Lower lobe of right lung (tissue), 2 donors: ENCODE measurements at regions not wholly inside any gene's neighbourhood (a gene's known extent, or its start where the extent isn't known, plus 50 kb on each side); places are given as distances from the start of the nearest gene placed in this dataset.

Experiments used
- ATAC-seq, 2 donors: fragments of 200-7000 bp; cut with Tn5 transposase; one replicate each; pipeline ENCODE4 v1.9.1; 2020 to 2022; ENCODE audit warnings: mild to moderate bottlenecking in 2 of 2, moderate library complexity in 2 of 2
- DNase-seq: peaks from one replicate; pipeline ENCODE4 v3.0.0-alpha.2; 2020
- H3K27ac ChIP-seq: fragments of 200-600 bp; one replicate; pipeline ENCODE4 v1.8.0; 2022
- H3K27me3 ChIP-seq: fragments of 200-600 bp; one replicate; pipeline ENCODE4 v1.8.0; 2022; ENCODE audit warnings: low read depth
- H3K36me3 ChIP-seq: fragments of 200-600 bp; one replicate; pipeline ENCODE4 v1.8.0; 2022; ENCODE audit warnings: mild to moderate bottlenecking
- H3K4me1 ChIP-seq: fragments of 200-600 bp; one replicate; pipeline ENCODE4 v1.8.0; 2022
- H3K4me3 ChIP-seq: fragments of 200-600 bp; one replicate; pipeline ENCODE4 v1.8.0; 2022; ENCODE audit warnings: mild to moderate bottlenecking
- H3K9me3 ChIP-seq: fragments of 200-600 bp; one replicate; pipeline ENCODE4 v1.8.0; 2022
- intact Hi-C: fragments of 100-400 bp; cut with DNase I; formaldehyde crosslinking; loops from one replicate; pipeline ENCODE4 v1.11.0; 2022
- TF ChIP-seq, protein P1 (sequence below): fragments of 200-600 bp; IDR thresholded peaks from one replicate; pipeline ENCODE4 v1.8.0; 2022; ENCODE audit warnings: antibody characterized with exemption, mild to moderate bottlenecking
- donor health status: DM: no; HTN: yes; CAD: no; lungs with severe emphysema.

DNA sequence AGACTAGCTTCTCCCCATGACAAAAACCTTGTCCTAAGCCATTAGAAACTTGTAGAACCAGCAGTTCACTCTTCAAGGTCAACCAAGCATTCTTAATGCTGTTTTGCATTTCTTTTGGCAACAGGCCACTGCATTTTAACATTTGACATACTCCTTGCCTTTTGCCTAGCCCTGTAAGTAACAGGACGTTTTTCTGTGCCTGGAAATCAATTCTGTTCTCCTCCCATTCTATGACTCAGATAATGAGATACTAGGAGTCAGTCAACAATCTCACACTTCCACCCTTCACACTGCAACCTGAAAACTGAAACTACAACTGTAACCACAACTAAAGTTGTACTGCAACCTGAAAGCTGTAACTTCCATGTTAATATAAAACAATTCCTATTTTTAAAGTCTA lies 268.7 kb downstream of the MZT1 start:
- H3K9me3 ChIP-seq = no peaks in the 10 kb centered on the region
- no peaks in the 10 kb centered on the region for H3K36me3 ChIP-seq
- no peak for ATAC-seq
- no peak overlapping the region for H3K27ac ChIP-seq
- no peaks in the 10 kb centered on the region for H3K4me1 ChIP-seq
- TF ChIP-seq, protein P1, sequence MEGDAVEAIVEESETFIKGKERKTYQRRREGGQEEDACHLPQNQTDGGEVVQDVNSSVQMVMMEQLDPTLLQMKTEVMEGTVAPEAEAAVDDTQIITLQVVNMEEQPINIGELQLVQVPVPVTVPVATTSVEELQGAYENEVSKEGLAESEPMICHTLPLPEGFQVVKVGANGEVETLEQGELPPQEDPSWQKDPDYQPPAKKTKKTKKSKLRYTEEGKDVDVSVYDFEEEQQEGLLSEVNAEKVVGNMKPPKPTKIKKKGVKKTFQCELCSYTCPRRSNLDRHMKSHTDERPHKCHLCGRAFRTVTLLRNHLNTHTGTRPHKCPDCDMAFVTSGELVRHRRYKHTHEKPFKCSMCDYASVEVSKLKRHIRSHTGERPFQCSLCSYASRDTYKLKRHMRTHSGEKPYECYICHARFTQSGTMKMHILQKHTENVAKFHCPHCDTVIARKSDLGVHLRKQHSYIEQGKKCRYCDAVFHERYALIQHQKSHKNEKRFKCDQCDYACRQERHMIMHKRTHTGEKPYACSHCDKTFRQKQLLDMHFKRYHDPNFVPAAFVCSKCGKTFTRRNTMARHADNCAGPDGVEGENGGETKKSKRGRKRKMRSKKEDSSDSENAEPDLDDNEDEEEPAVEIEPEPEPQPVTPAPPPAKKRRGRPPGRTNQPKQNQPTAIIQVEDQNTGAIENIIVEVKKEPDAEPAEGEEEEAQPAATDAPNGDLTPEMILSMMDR = no peak
- H3K27me3 ChIP-seq = no peaks in the 10 kb centered on the region
- no peak overlapping the region for H3K4me3 ChIP-seq
- intact Hi-C loops = no loop called here
- DNase-seq = no peak

DNA sequence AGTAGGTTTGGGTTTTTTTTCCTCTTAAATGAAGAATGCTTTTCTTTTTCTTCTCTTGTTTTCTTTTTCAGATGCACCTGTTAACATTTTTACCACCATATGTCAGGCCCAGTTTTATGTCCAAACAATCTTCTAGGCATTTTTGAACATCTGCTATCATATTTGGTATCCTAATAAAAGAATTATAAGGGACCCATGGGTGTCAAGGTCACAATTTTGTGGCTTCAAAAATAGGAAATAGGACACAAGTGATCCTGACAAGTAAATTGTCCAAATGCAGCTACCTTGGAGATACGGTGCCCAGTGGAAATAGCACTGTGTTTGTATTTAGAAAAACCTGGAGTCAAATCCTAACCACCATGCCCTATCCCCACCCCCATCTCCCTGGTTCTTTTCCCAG lies 270.3 kb downstream of the MZT1 start:
- TF ChIP-seq, protein P1 = no peak
- Histone ChIP-seq H3K4me1 (no peaks in the 10 kb centered on the region), H3K4me3 (no peak overlapping the region), H3K27me3 (no peaks in the 10 kb centered on the region), H3K27ac (no peak overlapping the region), H3K9me3 (no peaks in the 10 kb centered on the region), H3K36me3 (no peaks in the 10 kb centered on the region)
- no peak for DNase-seq
- ATAC-seq = no peak
- intact Hi-C loops = no loop called here

DNA sequence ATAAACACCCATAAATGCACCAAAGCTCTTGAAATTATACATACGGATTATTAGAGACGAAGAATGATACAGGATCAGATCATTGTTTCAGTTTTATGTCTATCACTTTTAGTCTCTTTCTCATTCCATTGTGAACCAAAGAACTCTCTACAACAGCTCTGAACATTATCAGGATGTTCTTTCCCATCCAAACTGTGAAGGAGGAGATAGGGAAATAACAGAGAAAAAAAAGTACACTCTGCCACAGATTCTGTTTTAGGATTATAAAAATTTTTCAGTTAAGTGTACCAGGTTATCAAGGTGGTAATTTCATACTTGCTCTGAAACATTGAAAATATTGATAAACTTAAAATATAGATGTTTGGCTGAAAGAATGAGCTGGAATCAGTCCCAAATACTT lies 270.9 kb downstream of the MZT1 start:
- H3K4me1 ChIP-seq = no peaks in the 10 kb centered on the region
- no peak overlapping the region for H3K4me3 ChIP-seq
- no peaks in the 10 kb centered on the region for H3K27me3 ChIP-seq
- no peak for DNase-seq
- H3K9me3 ChIP-seq = no peaks in the 10 kb centered on the region
- TF ChIP-seq, protein P1 = no peak
- intact Hi-C loops = no loop called here
- no peak overlapping the region for H3K27ac ChIP-seq
- no peak for ATAC-seq
- no peaks in the 10 kb centered on the region for H3K36me3 ChIP-seq

DNA sequence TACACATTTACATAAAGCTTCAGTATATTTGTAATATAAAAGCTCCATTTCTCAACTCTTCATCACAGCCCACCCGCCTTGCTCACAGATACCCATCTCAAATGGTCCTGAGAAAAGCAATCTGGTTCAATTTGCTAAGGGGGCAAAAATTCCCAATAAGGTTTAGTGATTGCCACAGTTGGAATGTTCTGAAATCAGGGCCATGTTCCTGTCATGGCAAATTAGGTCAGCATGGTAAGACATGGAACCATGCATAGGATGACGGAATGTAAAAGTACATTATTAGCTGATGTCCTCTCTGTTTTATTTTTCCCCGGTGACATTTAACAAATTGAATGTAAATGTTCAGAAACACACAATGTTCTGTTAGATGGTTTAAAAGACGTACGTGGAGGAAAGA lies 274.3 kb downstream of the MZT1 start:
- no peaks in the 10 kb centered on the region for H3K4me1 ChIP-seq
- ATAC-seq (no peak), DNase-seq (no peak)
- TF ChIP-seq, protein P1 = no peak
- no peak overlapping the region for H3K4me3 ChIP-seq
- H3K27ac ChIP-seq = no peak overlapping the region
- intact Hi-C loops = no loop called here
- no peaks in the 10 kb centered on the region for H3K36me3 ChIP-seq
- H3K9me3 ChIP-seq = no peaks in the 10 kb centered on the region
- H3K27me3 ChIP-seq = no peaks in the 10 kb centered on the region

DNA sequence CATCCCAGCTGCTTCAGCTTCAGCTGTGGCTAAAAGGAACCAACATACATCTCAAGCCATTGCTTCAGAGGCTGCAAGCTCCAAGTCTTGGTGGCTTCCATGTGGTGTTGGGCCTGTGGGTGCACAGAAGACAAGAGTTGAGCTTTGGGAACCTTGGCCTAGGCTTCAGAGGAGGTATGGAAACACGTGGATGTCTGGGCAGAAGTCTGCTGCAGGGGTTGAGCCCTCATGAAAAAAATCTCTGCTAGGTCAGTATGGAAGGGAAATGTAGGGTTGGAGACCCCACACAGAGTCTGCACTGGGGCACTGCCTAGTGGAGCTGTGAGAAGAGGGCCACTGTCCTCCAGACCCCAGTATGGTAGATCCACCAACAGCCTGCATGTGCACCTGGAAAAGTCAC lies 279.3 kb downstream of the MZT1 start:
- intact Hi-C loops = no loop called here
- H3K27me3 ChIP-seq = no peaks in the 10 kb centered on the region
- ATAC-seq (no peak), DNase-seq (no peak)
- H3K4me1 ChIP-seq = no peaks in the 10 kb centered on the region
- no peak overlapping the region for H3K27ac ChIP-seq
- H3K36me3 ChIP-seq = no peaks in the 10 kb centered on the region
- TF ChIP-seq, protein P1 = no peak
- H3K9me3 ChIP-seq = no peaks in the 10 kb centered on the region
- H3K4me3 ChIP-seq = no peak overlapping the region

DNA sequence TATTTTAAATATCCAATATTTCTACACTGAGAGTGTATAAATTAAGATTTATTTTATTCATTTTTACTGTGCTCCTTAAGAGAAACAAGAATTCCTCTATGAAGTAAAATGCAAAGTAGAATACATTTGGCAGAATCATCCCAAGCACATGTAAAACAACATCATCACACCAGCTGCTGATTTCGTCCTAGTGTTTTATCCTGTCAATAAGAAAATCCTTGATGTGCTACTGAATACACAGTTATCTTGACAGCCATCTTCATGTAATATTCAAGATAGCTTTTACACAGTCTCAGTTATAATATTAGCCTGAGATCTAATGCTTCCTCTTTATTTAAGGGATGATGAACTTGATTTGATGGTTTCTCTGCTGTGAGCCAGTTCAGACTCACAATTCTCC lies 282.4 kb downstream of the MZT1 start:
- no peak overlapping the region for H3K4me3 ChIP-seq
- ATAC-seq (no peak), DNase-seq (no peak)
- no peaks in the 10 kb centered on the region for H3K27me3 ChIP-seq
- intact Hi-C loops = no loop called here
- H3K4me1 ChIP-seq = no peaks in the 10 kb centered on the region
- no peak overlapping the region for H3K27ac ChIP-seq
- no peaks in the 10 kb centered on the region for H3K9me3 ChIP-seq
- TF ChIP-seq, protein P1 = no peak
- H3K36me3 ChIP-seq = no peaks in the 10 kb centered on the region
